ENCODE measurements at regions not wholly inside any gene's neighbourhood (a gene's known extent, or its start where the extent isn't known, plus 50 kb on each side); places are given as distances from the start of the nearest gene placed in this dataset.
"Not testable (repeated sequence)": the region's sequence is repeated elsewhere in the genome, so short reads cannot be mapped to it uniquely, and the experiment has no call there.

- peaks cover 14% of the 10 kb centered on the region for H3K27me3 Mint-ChIP-seq (ENCODE audit: low read depth, unreplicated experiment)
- H3K4me1 Mint-ChIP-seq (ENCODE audit: low read depth, unreplicated experiment): no peaks in the 10 kb centered on the region
- Histone ChIP-seq H2AFZ (ENCODE audit: low read depth, low read length) (no peak overlapping the region), H3K4me1 (ENCODE audit: insufficient read depth, low read length) (no peaks in the 10 kb centered on the region), H3K4me2 (ENCODE audit: low read length) (no peak overlapping the region), H3K27ac (ENCODE audit: low read depth, low read length) (no peak overlapping the region), H3K9me3 (ENCODE audit: insufficient read depth, low read depth, low read length) (no peaks in the 10 kb centered on the region), H3K79me2 (ENCODE audit: insufficient read depth, low read length) (no peaks in the 10 kb centered on the region), H3K36me3 (ENCODE audit: insufficient read depth, low read length) (no peaks in the 10 kb centered on the region), H3K9ac (ENCODE audit: low read length) (no peak overlapping the region), H4K20me1 (ENCODE audit: insufficient read depth, low read length) (no peaks in the 10 kb centered on the region), H3K27me3 (ENCODE audit: insufficient read depth, low read length) (peaks cover 2% of the 10 kb centered on the region), H3K4me3 (ENCODE audit: insufficient read depth, low read depth, low read length) (no peak overlapping the region)
- FAIRE-seq: no peak
- H3K4me3 Mint-ChIP-seq (ENCODE audit: unreplicated experiment): no peak overlapping the region
- peaks cover 2% of the 10 kb centered on the region for H3K9me3 Mint-ChIP-seq (ENCODE audit: unreplicated experiment)
- no peak for DNase-seq (ENCODE audit: low read depth)
- TF ChIP-seq CTCF (IDR thresholded peaks at IDR 0.05; ENCODE audit: insufficient read depth, low read depth, low read length) (no peak), EZH2 (IDR thresholded peaks at IDR 0.05; ENCODE audit: insufficient read depth, low read length) (no peak)
- H3K27ac Mint-ChIP-seq (ENCODE audit: unreplicated experiment): no peak overlapping the region
- peaks cover 5% of the 10 kb centered on the region for H3K36me3 Mint-ChIP-seq (ENCODE audit: low read depth, unreplicated experiment)
Measured at GRCh38 chr6:14240411-14241166, 123.0 kb downstream of the CD83 start.

- DNase-seq (ENCODE audit: low read depth): no peak
- peaks cover 4% of the 10 kb centered on the region for H3K36me3 Mint-ChIP-seq (ENCODE audit: low read depth, unreplicated experiment)
- no peak for FAIRE-seq
Measured at GRCh38 chr6:14241255-14242070, 123.9 kb downstream of the CD83 start.

GRCh38 chr6:14242912-14243311, 125.3 kb downstream of the CD83 start:
- not testable (repeated sequence) for H3K27ac ChIP-seq (ENCODE audit: low read depth, low read length); H3K79me2 ChIP-seq (ENCODE audit: insufficient read depth, low read length); H3K27me3 Mint-ChIP-seq (ENCODE audit: low read depth, unreplicated experiment); H3K9ac ChIP-seq (ENCODE audit: low read length); H3K4me2 ChIP-seq (ENCODE audit: low read length); H3K4me1 Mint-ChIP-seq (ENCODE audit: low read depth, unreplicated experiment); H2AFZ ChIP-seq (ENCODE audit: low read depth, low read length); DNase-seq (ENCODE audit: low read depth); H3K9me3 ChIP-seq (ENCODE audit: insufficient read depth, low read depth, low read length); H3K4me3 Mint-ChIP-seq (ENCODE audit: unreplicated experiment); H3K36me3 Mint-ChIP-seq (ENCODE audit: low read depth, unreplicated experiment); H3K4me1 ChIP-seq (ENCODE audit: insufficient read depth, low read length); H3K4me3 ChIP-seq (ENCODE audit: insufficient read depth, low read depth, low read length); H4K20me1 ChIP-seq (ENCODE audit: insufficient read depth, low read length); FAIRE-seq; H3K27ac Mint-ChIP-seq (ENCODE audit: unreplicated experiment); H3K36me3 ChIP-seq (ENCODE audit: insufficient read depth, low read length); H3K27me3 ChIP-seq (ENCODE audit: insufficient read depth, low read length); H3K9me3 Mint-ChIP-seq (ENCODE audit: unreplicated experiment)

More at GRCh38 chr6:14241255-14242070, 123.9 kb downstream of the CD83 start:
- H3K4me1 ChIP-seq (ENCODE audit: insufficient read depth, low read length): no peaks in the 10 kb centered on the region
- H3K27me3 ChIP-seq (ENCODE audit: insufficient read depth, low read length): peaks cover under 1% of the 10 kb centered on the region
- Mint-ChIP-seq H3K27ac (ENCODE audit: unreplicated experiment) (no peak overlapping the region), H3K9me3 (ENCODE audit: unreplicated experiment) (peaks cover 2% of the 10 kb centered on the region), H3K4me3 (ENCODE audit: unreplicated experiment) (no peak overlapping the region), H3K27me3 (ENCODE audit: low read depth, unreplicated experiment) (peaks cover 7% of the 10 kb centered on the region), H3K4me1 (ENCODE audit: low read depth, unreplicated experiment) (no peaks in the 10 kb centered on the region)
- no peak for TF ChIP-seq EZH2 (IDR thresholded peaks at IDR 0.05; ENCODE audit: insufficient read depth, low read length)
- TF ChIP-seq CTCF (IDR thresholded peaks at IDR 0.05; ENCODE audit: insufficient read depth, low read depth, low read length): no peak
- H3K9ac ChIP-seq (ENCODE audit: low read length): no peak overlapping the region
- H3K36me3 ChIP-seq (ENCODE audit: insufficient read depth, low read length): no peaks in the 10 kb centered on the region
- H3K4me2 ChIP-seq (ENCODE audit: low read length): no peak overlapping the region
- H3K27ac ChIP-seq (ENCODE audit: low read depth, low read length): no peak overlapping the region
- no peaks in the 10 kb centered on the region for H3K79me2 ChIP-seq (ENCODE audit: insufficient read depth, low read length)
- H3K9me3 ChIP-seq (ENCODE audit: insufficient read depth, low read depth, low read length): no peaks in the 10 kb centered on the region
- H2AFZ ChIP-seq (ENCODE audit: low read depth, low read length): no peak overlapping the region
- no peak overlapping the region for H3K4me3 ChIP-seq (ENCODE audit: insufficient read depth, low read depth, low read length)
- H4K20me1 ChIP-seq (ENCODE audit: insufficient read depth, low read length): no peaks in the 10 kb centered on the region
